ENCODE measurements at regions not wholly inside any gene's neighbourhood (a gene's known extent, or its start where the extent isn't known, plus 50 kb on each side); places are given as distances from the start of the nearest gene placed in this dataset.
"Not testable (repeated sequence)": the region's sequence is repeated elsewhere in the genome, so short reads cannot be mapped to it uniquely, and the experiment has no call there.

DNA sequence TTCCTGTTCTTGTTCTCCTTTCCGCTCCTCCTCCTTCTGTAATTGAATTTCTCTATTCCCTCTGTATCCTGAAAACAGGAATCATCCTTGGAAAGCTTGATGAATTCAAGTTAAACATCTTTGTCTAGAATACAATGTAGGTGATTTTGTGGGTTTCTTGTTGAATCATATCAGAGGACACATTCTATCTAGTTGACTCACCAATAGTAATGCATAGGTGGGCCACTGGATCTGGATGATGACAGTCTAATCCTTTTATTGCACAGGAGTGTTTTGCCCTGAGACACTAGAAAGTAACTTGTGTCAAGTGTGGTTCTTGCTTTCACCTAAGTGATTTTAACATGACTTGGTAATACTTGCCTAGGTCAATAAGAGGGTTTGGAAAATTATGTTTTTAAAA is 164.3 kb downstream of the RFPL4B start:
- no peak for TF ChIP-seq CTCF (IDR thresholded peaks at IDR 0.05)
- H3K36me3 ChIP-seq, result no peaks in the 10 kb centered on the region
- H3K4me3 ChIP-seq, result no peak overlapping the region
- H3K4me1 ChIP-seq, result no peaks in the 10 kb centered on the region
- DNase-seq (ENCODE audit: low spot score), result no peak
- H3K27ac ChIP-seq, result no peak overlapping the region
- H3K27me3 ChIP-seq, result no peaks in the 10 kb centered on the region
- peaks cover 0 to 3% of the 10 kb centered on the region in 2 donors for H3K9me3 ChIP-seq

DNA sequence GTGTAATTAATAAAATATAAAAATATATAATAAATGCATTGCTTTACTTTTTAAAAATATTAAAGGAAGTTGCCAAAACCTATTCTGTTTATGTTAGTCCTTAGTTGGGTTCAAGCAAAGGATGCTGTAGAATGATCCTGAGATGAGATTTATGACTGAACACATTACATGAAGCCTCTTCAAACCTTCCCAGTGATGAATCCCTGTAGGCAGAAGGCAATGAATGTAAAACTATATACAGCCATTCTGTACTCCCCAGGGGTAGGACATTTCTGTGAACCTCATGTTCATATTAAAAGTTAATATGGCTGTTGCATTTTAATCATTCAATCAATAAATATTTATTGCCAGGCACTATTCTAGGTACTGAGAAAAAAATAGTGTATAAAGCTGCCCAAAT is 166.0 kb downstream of the RFPL4B start:
- Histone ChIP-seq H3K4me3 (no peak overlapping the region), H3K36me3 (no peaks in the 10 kb centered on the region), H3K9me3 (peaks cover 0 to 3% of the 10 kb centered on the region in 2 donors), H3K27ac (no peak overlapping the region), H3K27me3 (no peaks in the 10 kb centered on the region), H3K4me1 (no peaks in the 10 kb centered on the region)
- no peak for TF ChIP-seq CTCF (IDR thresholded peaks at IDR 0.05)
- no peak for DNase-seq (ENCODE audit: low spot score)

- H3K9me3 ChIP-seq, result no peaks in the 10 kb centered on the region
- H3K4me3 ChIP-seq, result no peak overlapping the region
- TF ChIP-seq CTCF (IDR thresholded peaks at IDR 0.05), result no peak
- H3K36me3 ChIP-seq, result no peaks in the 10 kb centered on the region
- H3K4me1 ChIP-seq, result no peaks in the 10 kb centered on the region
- DNase-seq (ENCODE audit: low spot score), result no peak
- H3K27me3 ChIP-seq, result no peaks in the 10 kb centered on the region
- H3K27ac ChIP-seq, result no peak overlapping the region
These were observed 175.5 kb downstream of the RFPL4B start for GRCh38 chr6:112522587-112522986.

DNA sequence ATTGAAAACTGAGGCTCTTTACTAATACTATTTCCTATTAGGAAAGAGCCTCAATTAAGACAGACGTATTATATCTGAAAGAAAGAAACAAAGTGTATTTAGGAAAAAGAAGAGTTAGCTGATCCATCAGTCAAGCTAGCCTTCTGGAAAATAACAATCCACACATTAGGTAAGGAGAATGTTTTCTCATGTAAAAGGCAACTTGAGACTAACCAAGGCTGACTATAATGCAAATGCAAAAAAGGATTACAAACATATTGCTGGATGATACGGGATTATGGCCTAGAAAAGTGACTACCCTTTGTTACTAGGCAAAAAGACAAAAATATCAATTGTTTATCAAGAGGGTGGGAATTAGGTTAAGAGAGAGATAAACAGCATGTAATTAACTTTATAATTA is 176.9 kb downstream of the RFPL4B start:
- no peaks in the 10 kb centered on the region for H3K36me3 ChIP-seq
- no peak overlapping the region for H3K4me3 ChIP-seq
- H3K4me1 ChIP-seq, result no peaks in the 10 kb centered on the region
- H3K27ac ChIP-seq, result no peak overlapping the region
- no peak for DNase-seq (ENCODE audit: low spot score)
- no peaks in the 10 kb centered on the region for H3K9me3 ChIP-seq
- TF ChIP-seq CTCF (IDR thresholded peaks at IDR 0.05), result no peak
- no peaks in the 10 kb centered on the region for H3K27me3 ChIP-seq

- Histone ChIP-seq H3K9me3 (no peaks in the 10 kb centered on the region), H3K4me1 (no peaks in the 10 kb centered on the region), H3K4me3 (no peak overlapping the region), H3K36me3 (no peaks in the 10 kb centered on the region), H3K27ac (no peak overlapping the region), H3K27me3 (no peaks in the 10 kb centered on the region)
- DNase-seq (ENCODE audit: low spot score), result no peak
- TF ChIP-seq CTCF (IDR thresholded peaks at IDR 0.05), result no peak
These were observed 178.6 kb downstream of the RFPL4B start for GRCh38 chr6:112525749-112526148.

- H3K27me3 ChIP-seq, result no peaks in the 10 kb centered on the region
- DNase-seq (ENCODE audit: low spot score), result no peak
- H3K4me1 ChIP-seq, result no peaks in the 10 kb centered on the region
- no peak overlapping the region for H3K4me3 ChIP-seq
- no peaks in the 10 kb centered on the region for H3K36me3 ChIP-seq
- no peak for TF ChIP-seq CTCF (IDR thresholded peaks at IDR 0.05)
- H3K27ac ChIP-seq, result no peak overlapping the region
- no peaks in the 10 kb centered on the region for H3K9me3 ChIP-seq
These were observed 179.5 kb downstream of the RFPL4B start for GRCh38 chr6:112526594-112526993.

- H3K4me1 ChIP-seq; DNase-seq (ENCODE audit: low spot score); H3K27me3 ChIP-seq; H3K4me3 ChIP-seq; H3K9me3 ChIP-seq; H3K27ac ChIP-seq; H3K36me3 ChIP-seq: not testable (repeated sequence)
These were observed 181.2 kb downstream of the RFPL4B start for GRCh38 chr6:112528306-112528705.
